NCI-H526 treated with DMSO at 0.1 percent for 48 hours (cell line): ENCODE measurements at regions not wholly inside any gene's neighbourhood (a gene's known extent, or its start where the extent isn't known, plus 50 kb on each side); places are given as distances from the start of the nearest gene placed in this dataset.

Source experiments
- DNase-seq: peaks from one replicate; lab custom pipeline; 2025; lab: John Stamatoyannopoulos, UW

- no peak for DNase-seq
Observed at GRCh38 chr18:45312555-45313126, 302.6 kb upstream of the SLC14A2 start.

- no peak for DNase-seq
Observed at GRCh38 chr18:45316127-45316526, 299.1 kb upstream of the SLC14A2 start.

DNA sequence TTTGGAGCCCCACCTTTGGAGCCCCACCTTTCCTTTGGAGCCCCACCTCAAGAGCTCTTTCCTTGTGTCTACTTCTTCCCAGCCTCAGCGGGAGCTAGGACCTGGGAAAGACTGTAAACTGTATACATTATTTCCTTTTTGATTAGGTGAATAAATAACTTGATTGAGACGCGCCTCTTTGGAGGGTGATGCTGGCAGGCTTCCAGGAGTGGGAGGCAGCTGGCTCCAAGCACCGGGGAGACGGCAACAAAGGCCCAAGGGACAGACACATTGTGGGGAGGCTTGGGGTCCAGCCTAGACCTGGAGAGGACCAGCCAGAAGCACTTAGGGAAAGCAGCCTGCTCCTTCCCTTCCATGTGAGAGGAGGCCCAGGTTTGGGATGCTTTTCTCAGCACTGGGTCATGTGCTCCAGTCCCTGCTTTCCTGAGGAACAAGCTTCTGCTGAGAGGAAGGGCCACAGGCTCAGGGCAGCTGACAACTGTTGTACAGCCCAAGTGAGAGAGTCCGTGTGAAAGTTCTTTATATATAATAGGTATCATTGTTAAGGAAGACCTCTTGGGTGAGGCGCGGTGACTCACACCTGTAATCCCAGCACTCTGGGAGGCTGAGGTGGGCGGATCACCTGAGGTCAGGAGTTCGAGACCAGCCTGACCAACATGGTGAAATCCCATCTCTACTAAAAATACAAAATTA, 297.2 kb upstream of the SLC14A2 start:
- no peak for DNase-seq

- no peak for DNase-seq
Observed at GRCh38 chr18:45320724-45321123, 294.6 kb upstream of the SLC14A2 start.

DNA sequence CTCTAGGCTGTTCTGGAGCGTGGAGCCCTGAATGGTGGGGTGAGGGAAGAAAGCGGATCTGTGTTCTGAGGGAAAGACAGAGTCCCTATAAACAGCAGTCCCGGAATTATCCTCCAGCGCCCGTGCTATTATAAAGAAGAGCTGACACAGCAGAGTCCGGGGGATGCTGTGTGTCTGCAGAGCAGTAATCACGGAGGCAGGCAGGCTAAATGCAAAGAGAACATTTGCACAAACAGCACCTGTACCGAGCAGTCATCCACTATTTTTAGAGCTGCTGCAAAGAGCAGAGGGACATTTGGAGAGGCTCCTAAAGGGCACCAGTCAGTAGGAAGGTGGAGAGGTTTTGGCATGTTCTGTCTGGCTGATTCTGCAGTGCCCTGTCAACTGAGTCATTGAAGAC, 293.8 kb upstream of the SLC14A2 start:
- no peak for DNase-seq

DNA sequence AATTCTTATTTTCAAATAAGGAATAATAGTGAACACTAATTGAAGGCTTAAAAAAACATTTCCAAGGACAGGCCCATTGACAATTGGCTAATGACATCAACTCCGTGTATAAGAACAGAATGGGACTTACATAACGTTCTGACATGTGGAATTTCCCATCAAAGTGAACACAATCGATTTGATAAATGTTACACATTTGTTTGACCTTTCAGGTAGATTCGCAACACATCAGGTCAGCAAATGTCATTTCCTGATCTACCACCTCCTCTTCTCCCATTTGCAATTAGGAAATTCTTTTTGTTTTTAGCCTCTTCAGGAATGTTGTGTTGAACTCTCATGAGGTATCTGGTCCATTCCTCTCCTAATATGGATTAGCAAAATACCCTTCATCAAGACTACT, 292.9 kb upstream of the SLC14A2 start:
- no peak for DNase-seq

DNA sequence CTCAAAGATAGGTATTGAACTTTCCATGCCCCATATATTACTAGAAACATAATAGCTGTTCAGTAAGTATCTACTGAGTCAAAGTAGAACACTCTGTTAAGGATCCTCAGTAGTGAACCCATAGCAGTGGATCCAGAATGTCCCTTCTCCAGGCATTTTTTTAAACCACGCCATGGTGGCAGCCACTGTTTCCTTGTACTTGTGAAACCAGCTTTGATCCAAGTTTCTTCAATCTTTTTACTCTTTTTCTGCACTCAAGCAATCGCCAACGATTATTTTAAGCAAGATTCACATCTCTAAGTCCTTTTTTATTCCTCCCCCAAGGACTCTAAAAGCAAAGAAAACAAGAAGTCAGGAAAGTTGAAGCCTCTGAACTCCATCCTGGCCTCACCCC, 291.2 kb upstream of the SLC14A2 start:
- no peak for DNase-seq

DNA sequence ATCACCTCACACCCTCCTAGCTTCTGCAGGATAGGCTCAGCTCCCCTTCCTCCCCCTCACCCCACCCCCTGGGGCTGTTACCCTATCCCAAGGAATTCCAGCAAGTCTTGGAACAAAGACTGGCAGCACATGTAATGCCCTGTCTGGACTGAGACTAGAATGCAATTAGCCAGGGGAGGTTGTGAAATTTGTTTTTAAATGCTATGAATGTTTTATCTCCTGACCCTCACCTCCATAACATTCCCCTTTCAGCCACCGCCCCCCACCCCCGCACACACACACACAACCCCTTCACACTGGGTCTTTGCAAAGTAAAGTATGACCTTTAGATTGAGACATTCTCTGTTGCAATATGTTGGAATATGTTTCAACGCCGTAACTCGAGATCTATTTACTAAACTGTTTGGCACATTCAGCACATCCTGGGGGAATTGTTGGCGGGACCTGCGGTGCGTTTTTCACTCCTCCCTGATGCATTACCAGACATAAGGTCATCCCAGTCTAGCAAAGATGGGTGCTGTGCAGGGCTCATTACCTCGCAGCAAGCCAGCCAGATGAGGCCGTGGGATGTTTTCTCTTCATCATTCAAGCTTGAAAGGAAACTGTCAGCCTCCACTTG, 290.7 kb upstream of the SLC14A2 start:
- DNase-seq: no peak

GRCh38 chr18:45325778-45326177, 289.5 kb upstream of the SLC14A2 start:
- DNase-seq: no peak

DNA sequence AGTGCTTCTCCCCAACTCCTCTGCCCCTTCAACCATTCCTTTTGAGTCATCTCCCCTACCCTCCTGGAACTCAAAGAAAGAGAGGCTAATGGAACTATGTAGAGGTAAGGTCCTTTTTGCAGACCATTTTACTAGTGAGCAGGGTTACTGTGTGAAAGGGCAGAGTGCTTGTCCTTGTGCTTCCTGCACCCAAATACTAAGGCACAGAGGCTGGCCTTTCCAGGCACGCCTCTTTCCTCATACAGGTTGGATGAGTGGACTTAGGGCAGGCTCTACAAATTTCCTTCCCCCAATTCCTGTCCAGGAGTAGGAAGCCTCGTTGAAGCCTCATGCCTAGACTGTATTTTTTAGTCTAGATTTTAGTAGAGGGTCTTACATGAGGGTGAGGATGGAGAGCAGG, 288.8 kb upstream of the SLC14A2 start:
- no peak for DNase-seq

DNA sequence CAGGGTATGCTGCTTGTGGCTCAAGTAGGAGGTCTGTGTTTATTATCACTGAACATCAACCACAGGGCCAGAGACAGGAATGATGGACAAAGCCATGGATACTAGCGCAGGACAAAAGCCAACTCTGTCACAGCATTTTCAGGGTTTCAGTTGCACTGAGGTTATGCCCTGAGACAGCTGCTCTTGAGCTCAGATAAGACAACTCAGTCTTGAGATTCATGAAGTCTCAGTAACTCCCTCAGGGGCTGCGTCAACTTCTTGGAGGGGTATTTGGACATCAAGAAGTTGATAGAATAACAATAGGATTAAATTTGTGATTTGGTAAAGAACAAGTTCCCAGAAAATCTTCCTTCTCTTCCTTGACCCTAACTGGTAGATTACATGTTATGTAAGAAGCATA, 287.0 kb upstream of the SLC14A2 start:
- DNase-seq: no peak

DNA sequence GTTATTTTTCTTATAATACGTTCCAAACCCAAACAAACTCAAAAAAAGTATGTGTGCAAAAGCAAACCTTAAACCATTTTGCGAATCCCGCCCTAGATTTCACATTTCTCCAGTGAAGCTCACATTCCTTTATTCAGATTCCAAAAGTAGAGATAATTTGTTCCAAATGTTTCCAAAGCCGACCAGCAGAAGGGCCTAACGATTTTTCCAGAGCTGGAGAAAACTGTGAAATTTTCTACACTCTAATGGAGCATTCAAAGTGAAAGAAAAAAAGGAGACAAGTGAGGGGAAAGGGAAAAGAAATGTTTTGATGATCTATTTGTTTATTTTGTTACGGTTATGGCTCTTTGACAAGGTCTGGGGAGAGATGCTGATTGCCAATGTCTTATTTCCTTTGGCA, 286.5 kb upstream of the SLC14A2 start:
- DNase-seq: no peak

DNA sequence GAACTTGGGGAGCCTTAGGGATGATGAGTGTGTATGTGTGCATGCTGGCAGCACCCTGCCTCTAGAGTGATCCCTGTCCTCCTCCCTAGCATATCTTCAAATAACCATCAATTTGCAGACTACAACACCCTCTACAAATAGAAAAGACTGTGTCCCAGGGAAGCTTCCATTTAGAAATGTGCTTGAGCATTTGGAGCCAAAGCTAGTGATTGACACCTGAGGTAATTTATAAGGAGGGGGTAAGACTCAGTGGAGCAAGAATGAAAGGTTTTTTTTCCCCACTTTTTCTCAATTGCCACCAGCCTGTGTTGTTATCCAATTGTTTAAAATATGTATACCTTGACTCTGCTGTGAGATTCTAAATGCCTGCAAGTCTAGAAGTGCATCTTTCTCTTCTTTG, 286.0 kb upstream of the SLC14A2 start:
- DNase-seq: no peak

DNA sequence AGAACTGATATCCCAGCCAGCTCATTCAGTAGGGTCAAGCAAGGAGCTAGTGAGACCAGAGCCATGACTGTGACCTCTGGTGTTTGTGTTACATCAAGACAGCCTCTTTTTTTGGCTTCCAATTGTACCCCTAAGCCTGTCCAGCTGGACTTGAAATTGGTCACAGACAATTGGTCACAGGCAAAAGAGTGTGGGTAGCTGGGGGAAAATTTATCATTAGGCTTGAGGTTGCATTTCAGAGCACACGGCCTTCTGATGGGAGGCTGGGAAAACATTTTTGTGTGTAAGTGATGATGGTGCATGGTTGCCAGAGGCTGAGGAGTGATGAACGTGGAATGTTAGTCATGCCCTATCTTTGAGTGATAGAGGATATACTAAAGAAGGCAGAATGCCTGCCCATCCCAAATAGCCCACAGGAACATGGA, 285.1 kb upstream of the SLC14A2 start:
- no peak for DNase-seq

GRCh38 chr18:45332871-45333270, 282.4 kb upstream of the SLC14A2 start:
- no peak for DNase-seq

DNA sequence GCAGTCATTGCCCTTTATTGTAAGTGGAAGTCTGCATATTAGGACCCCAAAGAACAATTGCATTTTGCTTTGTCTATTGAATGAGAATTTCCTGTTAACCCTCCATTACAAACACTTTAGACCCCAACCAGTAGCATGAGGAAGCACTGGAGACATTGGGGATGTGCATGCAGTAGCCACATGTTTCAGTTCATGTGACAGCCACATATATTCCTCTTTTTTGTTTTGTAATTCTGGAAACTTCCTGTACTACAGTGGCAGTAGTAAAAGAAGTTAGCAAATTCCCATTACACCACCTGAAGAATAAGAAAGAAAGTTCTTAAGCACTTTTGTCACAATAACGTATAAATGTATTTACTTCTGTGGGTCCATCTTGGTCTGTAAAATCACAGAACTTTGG, 281.1 kb upstream of the SLC14A2 start:
- DNase-seq: no peak

DNA sequence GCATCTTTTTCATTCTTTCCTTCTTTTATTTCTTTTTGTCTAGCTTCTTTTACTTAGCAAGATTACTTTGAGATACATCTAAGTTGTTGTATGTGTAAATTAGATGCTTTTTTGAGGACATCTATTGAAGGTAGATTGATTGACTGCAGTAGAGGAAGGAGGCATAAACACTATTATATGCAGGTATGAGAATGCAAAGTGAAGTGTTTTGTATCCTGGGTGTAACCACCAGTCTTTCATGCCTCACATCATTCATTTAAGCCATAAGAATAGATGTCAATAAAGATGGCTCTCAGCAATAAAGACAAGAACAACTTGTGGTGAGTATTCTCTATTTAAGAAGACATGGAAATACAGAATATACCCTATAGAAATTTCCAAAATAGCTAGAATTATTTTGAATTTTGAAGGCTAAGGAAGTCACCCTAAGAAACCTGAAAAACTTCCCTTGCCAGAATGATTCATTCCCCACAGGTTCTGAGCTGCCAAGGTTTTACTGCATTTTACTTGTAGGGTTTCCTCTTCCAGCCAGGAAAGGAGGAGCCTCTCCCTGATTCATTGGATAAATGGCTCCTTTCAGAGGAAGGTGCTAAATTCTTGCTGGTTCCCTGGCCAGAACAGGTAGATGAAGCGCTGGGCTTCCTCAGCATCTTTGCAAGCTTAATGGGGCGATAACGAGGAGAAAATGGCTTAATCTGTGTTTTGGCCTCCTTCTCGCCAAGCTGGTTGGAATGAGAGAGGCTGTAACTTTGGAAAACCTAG, 279.8 kb upstream of the SLC14A2 start:
- DNase-seq: no peak

DNA sequence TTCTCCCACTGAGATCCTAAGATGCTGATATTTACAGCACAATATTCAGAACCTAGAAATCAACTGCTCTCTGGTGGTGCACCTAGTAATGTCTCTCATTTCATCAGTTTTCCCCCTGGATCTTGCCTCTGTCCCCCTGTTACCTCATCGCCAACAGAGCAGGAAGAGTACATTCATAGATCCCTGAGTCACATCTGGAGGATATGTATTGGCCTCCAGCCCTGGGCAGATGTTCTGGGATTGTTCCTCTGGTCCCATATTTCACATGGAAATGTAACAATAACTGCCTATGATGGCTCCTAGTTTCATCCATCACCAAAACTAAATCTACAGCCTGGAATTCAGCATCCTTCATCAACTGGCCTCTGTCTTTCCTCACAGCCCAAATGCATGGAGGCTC, 278.8 kb upstream of the SLC14A2 start:
- DNase-seq: no peak

DNA sequence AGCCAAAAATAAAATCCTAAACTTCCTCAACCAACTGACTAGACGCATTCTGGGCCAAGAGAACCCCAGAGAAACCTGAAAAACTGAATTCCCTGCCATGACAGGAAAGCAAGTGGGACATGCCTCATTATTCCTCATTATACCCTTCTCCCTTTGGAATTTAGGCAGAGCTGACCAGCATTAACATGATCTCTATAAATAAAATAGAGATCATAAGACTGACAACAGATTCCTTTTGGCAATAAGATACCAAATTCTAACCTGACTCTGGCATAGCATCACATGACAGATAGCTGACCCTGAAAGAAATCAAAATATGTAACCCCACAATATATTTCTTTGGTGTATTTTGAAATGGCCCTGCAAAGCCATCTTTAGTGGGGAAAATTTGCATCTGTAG, 277.8 kb upstream of the SLC14A2 start:
- no peak for DNase-seq

GRCh38 chr18:45339810-45340550, 275.3 kb upstream of the SLC14A2 start:
- DNase-seq: no peak

DNA sequence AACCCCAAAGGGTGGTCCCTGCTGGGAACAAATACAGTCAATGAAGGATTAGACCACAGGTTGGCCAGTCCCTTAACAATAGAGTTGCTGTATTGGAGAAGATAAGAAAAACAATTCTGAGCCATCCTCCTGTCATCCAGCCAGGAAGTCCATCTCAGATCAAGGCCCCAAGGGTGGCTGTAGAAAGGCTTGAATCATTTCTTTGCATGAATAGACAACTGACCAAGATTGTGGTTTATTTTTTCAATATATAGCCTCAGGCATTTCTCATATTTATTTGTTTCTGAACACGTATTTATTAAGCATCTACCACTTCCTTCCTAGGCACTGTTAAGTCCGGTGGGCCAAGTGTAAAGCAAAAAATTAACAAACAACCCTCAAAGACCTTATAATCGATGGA, 274.4 kb upstream of the SLC14A2 start:
- no peak for DNase-seq

GRCh38 chr18:45341454-45341853, 273.8 kb upstream of the SLC14A2 start:
- no peak for DNase-seq
